CD4-positive, alpha-beta T cell treated with Interleukin-6 at 100 ng/mL for 8 hours (primary cell): ENCODE measurements at regions not wholly inside any gene's neighbourhood (a gene's known extent, or its start where the extent isn't known, plus 50 kb on each side); places are given as distances from the start of the nearest gene placed in this dataset.

Experiments used
- DNase-seq: peaks from one replicate; pipeline ENCODE4 v3.0.0-alpha.2; 2020; ENCODE audit warnings: mixed read lengths, low spot score

DNA sequence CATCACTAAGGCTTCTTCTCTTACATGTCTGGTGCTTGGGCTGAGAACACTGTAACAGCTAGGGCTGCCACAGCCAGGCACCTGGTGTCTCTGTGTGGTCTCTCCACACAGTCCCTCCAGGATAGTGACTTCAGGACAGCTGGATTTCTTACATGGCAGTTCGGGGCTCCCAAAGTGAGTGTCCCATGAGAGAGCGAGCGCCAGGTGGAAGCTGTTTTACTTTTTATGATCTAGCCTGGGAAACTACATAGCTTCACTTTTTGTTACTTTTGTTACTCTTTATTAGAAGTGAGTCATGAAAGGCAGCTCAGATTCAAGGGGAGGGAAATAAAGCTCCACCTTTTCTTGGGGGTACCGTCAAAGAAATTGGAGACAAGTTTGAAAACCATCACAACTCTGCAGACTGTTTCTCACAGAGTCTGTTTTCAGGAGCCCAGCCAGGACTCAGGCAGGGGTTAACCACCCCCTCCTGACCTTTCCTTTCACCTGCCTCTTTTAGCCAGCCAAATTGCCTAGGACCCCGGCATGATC lies 373.0 kb downstream of the MID1IP1 start:
- no peak for DNase-seq

DNA sequence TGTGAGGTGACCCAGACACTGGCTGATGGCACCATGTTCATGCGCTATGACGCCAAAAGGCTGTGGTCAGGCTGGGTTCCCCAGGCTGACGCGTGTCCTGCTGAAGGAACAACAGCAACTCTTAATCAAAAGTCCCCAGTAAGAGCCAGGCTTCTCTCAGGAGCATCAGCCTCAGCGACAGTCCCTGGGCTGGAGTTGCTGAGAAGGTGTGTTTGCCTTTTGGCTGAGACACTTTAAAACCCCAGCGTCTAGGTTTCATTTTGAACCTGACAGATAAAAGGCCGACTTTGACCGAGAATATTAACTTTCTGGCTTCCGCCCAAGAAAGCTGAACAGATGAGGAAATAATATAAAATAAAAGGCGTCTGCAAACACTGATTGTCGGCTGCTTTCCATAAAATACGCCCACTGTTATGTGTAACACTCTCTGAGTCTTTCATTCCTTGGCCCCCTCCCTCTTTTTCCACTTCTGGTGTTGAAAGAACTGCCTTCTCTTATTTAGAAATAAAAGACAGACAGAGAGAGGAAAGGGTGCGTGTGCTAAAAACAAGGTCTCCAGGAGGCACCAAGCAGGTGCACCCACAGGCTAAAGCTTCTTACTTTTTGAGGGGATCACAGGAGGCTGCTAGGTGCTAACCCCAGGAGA lies 373.6 kb downstream of the MID1IP1 start:
- peak; percentile 38 for DNase-seq

DNA sequence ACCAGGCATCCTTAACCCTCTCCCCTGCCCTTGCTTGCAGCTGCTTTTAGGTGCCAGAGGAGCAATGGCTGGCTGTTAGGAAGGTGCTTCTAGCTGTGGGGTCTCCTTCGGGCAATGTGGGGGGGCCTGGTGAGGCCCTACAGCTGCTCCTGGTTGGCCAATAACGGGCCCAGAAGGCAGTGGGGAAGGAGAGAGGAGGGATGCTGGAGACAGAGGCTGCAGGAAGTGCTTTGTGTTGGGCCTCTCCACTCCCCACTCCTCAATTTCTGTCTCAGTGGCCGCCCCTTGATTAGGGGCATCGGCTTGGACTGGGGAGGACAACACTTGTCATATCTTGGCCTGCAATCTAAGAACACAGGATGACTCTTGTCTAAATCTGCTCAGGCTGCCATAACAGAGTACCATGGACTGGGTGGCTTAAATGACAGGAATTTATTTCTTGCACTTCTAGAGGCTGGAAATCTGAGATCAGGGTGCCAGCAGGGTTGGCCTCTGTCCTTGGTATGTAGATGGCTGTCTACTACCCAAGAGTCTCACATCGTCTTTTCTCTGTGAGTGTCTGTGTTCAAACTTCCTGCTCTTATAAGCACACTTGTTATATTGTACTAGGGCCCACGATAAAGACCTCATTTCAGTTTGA lies 374.3 kb downstream of the MID1IP1 start:
- no peak for DNase-seq

DNA sequence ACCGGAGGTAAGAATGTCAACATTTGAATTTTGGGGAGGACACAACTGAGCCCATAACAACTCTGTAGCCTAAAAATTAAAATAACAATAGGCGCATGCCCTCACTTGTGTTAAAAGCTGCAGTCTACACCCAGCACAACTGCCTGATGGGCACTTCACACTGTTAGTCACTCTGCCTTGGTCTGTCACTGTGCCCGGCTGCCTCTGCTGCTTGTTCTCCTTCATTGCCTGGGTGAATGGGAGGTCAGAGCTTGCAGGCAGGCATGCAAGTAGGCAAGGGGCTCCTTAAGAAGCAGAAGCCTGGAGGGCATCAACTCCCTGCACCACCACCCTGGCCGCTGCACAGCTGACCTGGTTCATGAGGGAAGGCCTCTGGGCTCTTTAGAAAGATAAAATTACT lies 374.8 kb downstream of the MID1IP1 start:
- DNase-seq: no peak

DNA sequence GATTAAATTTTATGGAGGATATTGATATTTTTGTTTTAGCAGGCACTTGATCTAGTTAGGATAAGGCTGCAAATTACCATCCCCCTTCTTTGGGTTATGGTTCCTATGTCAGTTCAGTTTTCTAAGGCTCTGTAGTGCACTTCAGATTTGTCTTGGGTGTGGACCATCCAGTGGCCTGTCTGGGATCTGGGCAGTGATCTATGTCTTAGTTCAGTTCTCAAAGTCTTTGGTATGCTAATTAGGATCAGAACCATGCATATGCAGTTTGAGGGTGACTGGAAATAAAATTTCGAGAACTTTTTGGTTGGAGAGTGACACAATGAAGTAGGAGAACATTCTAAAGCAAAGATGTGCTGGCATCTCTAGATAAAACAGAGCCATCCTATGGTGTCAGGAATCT lies 388.2 kb downstream of the MID1IP1 start:
- no peak for DNase-seq

DNA sequence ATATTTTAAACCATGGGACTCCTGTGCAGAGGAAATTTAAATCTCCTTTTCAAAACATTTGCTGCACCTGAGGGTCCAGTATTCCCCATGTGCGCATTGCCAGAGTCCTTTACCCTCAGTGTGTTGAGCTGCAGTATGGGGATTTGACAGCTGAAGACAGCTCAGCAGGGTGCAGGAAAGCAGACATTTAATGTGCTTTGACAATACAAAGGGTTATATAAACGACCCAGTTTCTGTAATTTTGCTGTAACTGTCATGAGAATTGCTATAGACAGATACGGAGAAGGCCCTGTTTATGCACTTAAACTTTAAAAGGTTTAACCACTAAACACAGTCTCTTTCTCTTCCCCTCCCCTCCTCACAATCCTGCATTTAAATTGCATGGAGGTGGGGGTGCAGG lies 393.4 kb downstream of the MID1IP1 start:
- no peak for DNase-seq

DNA sequence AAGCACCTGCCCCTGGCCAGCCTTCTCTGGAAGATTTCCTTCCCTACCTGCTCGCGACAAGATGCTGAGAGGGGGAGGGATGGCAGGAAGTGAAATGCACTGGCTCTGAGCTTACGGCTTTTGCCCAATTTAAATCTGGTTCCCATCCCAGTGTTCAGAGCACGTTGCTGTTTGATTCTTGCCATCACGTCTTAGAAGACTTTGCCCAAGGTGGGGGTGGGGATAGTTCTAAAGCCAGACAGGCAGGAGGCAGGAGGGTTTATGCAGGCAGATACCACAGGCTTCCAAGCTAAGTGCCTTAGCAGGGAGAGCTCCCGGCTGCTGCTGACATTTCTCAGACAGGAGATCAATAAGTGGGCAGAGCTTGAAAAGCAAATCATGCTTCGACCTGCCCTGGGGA lies 393.9 kb downstream of the MID1IP1 start:
- DNase-seq: no peak

DNA sequence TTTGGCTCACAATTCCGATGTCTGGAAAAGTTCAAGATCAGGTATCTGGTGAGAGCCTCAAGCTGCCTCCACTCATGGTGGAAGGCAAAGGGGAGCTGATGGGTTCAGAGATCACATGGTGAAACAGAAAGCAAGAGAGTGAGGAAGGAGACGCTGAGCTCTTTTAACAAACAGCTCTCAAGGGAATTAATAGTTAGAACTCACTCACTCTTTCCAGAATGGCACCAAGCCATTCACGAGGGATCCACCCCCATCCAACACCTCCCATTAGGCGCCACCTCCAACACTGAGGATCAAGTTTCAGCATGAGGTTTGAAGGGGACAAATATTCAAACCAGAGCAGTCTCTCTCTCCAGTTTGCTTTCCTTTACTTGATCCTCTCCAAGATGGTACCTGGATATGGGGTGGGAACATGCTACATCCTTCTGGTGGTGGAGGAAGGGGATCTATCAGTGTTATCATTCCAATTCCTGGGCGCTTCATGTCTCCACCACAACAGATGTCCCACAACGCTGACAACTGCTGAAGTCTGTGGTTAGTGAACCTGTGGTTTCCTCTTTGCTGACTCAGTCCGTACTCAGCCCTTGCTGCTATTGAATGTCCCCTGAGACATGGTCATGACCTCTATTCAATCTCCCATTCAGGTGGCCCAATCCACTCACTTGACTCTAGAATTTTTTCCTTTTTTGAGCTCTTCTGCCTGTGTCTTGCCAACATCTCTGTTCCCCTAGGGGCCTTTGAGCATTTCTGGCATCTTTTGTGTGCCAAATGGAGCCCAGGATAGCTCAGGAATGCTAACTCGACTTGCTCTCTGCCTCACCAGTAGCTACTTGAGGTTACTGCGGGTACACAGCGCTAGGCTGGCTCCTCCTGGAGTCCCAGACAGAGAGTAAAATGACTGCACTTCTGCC lies 395.2 kb downstream of the MID1IP1 start:
- peak; percentile 34 for DNase-seq

DNA sequence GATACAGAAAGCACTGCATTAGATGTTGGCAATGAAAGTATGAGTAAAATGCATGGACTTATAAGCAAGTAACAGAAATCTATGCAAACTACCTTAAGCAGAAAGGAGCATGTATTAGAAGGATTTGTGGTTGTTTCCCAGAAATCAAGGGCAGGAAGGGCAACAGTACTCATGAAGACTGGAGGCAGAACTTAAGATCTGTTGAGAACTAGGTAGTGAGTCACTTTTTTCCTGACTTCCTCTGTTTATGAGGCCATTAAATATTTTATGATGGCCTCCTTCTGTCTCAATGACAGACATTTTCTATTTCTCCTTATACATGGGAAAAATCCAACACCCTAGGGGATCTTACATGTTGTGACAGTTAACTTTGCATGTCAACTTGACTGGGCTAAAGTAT lies 398.2 kb downstream of the MID1IP1 start:
- no peak for DNase-seq

DNA sequence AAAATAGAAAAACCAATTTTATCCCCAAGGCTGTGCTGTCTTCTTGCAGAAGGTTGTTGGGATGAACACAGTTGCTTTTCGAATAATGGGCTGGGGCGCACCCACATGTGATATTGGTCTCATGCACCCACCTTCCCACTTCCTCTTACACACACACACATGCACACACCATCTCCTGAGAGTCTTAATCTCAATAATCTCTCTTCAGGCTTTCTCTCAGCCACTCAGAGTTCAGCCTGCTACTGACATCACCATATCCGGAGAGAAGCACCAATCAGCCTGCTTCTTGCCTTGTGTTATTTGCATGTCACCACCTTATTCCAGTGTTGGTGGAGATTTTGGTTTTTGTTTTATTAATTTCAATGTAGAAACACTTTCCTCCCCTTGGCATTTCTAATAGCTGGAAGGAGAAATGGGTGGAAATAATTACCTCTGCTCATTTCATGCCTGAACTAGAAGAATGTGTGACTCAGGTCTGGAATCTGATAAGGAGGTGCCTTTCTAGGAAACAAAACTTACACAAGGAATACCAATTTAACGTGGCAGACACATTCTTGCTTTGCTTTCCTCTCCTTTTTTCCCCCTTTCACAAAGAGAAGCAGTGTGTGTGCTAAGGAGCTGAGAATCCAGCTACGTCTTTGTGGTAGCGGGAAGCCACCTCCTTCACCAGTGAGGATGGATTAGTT lies 400.2 kb downstream of the MID1IP1 start:
- no peak for DNase-seq

DNA sequence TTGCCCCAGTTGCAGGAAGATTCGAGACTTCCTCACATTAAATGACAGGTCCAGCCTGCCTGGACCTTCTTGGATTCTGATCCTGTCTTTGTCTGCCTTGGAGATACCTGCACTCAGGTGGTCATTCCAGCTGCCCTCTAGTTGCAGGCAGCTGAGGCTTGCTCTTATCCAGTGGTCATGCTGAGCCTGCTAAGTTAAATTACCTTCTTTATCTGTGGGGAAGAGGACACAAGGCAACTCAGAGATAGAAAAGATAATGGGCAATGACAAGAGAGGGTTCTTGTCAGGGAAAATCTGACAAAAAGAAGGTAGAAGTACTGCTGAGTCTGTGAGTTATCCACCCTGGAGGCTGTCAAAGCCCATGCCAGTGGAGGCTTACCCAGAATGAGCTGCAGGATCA lies 401.4 kb downstream of the MID1IP1 start:
- no peak for DNase-seq

DNA sequence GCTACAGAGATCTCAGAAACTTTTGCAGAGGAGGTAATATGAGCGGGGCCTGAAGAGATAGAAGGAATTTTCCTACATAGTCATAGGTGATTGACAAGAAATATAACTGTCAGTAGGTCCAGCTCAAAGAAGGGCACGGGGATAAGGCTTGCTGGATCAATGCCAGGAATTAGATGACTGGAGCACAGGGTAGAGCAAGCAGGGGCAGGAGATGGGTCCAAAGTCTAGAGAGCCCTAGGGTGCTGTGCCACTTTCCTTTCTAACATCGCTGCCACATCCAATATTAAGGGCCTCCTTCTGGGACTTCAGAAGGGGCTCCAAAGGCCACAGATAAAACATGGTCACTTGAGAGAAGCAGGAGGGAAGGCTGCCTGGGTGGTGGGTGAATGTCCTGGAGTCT lies 402.2 kb downstream of the MID1IP1 start:
- DNase-seq: no peak

DNA sequence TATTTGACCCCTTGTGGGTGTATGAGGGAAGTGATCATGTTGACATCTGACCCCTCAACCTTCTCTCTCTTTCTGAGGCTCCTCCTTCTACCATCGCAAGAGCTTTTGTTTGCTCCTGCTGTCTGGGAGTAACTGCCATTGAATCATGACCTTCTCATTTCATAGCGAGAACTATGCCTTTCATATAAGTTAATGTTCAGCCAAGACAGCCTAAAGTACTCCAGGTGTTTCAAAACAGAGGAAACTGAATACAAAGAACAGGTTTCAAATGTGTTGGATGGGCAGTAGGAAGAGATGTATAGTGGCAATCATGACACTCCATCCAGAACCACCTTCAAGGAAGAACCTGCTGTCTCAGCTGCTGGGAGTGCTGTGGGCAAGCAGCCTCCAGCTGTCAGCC lies 403.1 kb downstream of the MID1IP1 start:
- DNase-seq: no peak

DNA sequence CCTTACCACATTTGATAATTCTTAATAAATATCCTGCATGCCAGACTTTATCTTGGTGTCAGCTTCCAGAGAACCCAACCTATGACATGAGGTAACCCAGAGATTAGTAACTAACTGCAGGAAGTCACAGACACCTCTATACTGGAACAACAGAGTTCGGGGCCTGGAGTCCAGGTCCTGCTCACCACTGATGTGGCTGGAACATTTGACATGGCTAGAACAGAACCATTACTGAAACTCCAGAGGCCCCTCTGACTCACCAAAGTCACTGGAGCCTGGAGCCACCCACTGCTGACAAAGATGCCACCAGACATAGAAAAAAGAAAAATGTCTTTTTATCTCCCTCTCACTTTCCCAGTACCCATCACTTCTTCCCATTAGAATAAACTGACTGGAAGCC lies 403.7 kb downstream of the MID1IP1 start:
- no peak for DNase-seq

DNA sequence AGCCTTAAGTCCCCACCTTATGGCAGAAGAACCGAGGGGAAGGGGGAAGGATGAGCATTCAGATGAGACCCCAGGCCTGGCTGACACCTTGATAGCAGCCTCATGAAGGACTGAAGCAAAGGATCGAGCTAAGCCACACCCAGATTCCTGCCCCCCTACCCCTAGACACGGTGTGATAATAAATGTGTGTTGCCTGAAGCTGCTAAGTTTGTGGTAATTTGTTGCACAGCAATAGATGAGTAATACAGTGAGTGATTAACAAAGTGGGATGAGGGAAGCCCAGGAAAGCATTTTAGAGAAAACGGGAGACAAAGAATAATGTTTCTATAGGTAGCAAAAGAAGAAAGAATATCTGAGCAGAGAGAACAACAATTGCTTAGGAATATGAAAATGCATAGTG lies 404.2 kb downstream of the MID1IP1 start:
- no peak for DNase-seq

DNA sequence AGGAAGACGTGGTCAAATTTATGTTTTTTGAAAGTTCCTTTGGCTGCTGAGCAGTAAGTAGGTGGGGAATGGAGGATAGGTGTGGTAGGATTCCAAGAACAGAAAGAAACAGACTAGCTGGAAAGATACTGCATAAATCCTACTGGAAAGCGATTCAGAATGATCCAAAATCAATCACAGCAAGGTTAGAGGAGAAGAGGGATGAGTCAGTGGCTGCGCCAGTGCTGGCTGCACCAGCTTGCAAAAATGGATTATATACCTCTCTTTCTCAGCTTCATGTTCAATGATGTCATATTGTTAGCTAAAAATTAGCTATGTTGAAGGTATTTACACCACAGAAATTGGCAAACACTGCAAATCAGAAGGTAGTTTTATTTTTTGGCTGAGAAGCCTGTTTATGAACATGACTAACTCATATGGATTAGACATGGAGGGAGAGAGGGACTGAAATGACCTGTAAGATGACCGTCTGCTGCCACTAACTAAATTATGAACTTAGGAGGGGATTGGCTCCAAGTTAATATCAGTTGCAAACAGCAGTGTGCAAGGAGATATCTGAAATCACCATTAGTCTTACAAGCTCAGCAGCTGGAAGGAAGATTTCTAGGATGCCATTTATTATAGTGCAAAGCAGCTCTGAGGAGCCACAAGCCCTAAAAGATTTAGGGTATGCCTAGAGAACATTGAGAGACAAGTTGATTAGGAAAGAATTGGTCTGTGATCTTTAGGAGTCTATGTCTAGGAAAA lies 405.3 kb downstream of the MID1IP1 start:
- no peak for DNase-seq

DNA sequence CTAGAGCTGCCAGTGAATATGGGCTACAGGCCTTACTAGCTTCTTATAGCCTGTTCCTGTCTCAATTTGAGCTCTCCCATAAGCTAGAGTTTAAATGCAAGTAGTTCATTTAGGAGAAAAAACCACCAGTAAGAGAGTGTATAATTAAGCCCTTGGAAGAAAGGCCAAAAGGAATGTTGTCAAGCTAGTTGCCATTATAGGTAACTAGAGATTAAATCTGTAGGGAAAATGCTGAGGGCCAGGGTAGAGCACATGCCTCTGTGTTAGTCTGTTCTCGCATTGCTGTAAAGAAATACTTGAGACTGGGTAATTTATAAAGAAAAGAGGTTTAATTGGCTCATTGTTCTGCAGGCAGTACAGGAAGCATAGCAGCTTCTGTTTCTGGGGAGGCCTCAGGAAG lies 410.2 kb downstream of the MID1IP1 start:
- no peak for DNase-seq

DNA sequence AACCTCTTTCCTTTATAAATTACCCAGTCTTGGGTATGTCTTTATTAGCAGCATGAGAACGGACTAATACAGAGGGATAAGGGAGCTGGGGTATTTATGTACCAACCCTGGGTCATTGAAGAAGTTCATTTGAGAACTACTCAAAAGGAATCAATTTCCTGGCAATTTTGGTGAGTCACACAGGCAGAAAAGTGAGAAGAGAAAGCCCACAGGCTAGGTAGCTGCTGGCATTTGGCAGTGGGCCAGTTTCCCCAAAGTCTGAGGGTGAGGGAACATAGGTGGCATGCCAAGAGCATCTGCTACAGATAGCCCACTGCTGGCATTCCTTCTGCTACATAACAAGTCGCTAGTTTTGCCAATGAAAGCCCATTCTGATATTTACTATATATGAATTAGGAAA lies 411.2 kb downstream of the MID1IP1 start:
- no peak for DNase-seq

DNA sequence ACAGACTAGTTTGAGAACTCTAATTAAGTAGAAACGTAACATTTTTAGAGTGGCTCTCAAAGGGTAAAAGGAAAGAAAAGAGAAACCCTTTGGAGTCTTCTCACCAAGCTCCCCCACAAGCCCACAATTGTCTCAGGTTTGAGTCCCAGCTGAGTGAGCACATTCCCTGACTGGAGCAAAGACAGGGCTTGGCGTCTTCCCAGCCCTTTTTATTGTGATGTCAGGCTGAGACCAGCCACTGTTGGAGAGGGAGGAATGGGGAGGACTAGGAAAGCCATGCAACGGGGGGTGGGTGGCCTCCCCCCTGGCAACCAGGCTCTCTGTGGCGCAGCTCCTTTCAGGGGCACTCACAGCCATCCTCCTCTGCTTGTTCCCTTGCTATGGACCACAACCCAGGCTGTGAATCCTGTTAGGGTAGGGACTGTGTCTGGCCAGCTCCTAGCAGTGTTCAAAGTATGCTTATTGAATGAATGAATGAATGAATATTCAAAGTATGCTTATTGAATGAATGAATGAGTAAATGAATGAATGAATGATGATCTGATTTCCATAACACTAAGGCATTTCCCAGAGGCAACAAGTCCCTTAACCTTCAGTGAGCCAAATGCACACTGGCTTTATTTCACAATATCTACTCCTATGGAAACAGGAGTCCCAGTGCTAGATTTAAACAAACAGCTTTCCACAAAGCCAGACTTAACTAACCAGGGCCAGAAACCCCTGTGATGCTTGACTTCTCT lies 413.3 kb downstream of the MID1IP1 start:
- DNase-seq: no peak

DNA sequence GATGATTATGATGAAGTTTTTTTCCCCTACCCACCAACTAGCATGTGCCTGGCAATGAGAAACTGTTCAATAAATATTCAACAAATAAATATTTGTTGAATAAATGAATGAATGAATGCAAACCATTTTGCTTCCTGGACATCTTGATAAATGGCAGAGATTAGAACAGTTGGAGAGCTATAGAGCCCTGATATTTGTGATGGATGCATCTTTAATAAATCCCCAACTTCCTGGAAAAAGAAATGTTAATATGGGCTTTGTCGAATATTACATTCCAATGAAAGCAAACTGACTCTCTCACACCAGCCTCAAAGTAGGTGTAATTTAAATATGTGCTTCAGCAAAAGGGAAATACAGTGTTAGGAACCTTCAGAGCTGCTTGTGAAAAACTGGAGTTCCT lies 419.7 kb downstream of the MID1IP1 start:
- DNase-seq: no peak
